GM18907 (cell line): ENCODE measurements at regions not wholly inside any gene's neighbourhood (a gene's known extent, or its start where the extent isn't known, plus 50 kb on each side); places are given as distances from the start of the nearest gene placed in this dataset.
"Not testable (repeated sequence)": the region's sequence is repeated elsewhere in the genome, so short reads cannot be mapped to it uniquely, and the experiment has no call there.

Experiments
- ATAC-seq: cut with Tn5 transposase; IDR thresholded peaks from one replicate; pipeline ENCODE4 v1.9.1; 2021; ENCODE audit warnings: mild to moderate bottlenecking, moderate library complexity; ENCODE audit not compliant: unreplicated experiment

GRCh38 chr9:38342532-38342931, 50.0 kb upstream of the ALDH1B1 start:
- no peak for ATAC-seq

- ATAC-seq: no peak
These were observed 50.4 kb upstream of the ALDH1B1 start for GRCh38 chr9:38342096-38342495.

GRCh38 chr9:38339496-38339895, 53.0 kb upstream of the ALDH1B1 start:
- no peak for ATAC-seq

- peak; percentile 94 for ATAC-seq
These were observed 53.4 kb upstream of the ALDH1B1 start for GRCh38 chr9:38339087-38339486.

GRCh38 chr9:38338342-38339018, 54.0 kb upstream of the ALDH1B1 start:
- no peak for ATAC-seq

- no peak for ATAC-seq
These were observed 54.7 kb upstream of the ALDH1B1 start for GRCh38 chr9:38337706-38338264.

GRCh38 chr9:38337181-38337580, 55.3 kb upstream of the ALDH1B1 start:
- ATAC-seq: no peak

- no peak for ATAC-seq
These were observed 56.2 kb upstream of the ALDH1B1 start for GRCh38 chr9:38336341-38336740.

- ATAC-seq: no peak
These were observed 56.8 kb upstream of the ALDH1B1 start for GRCh38 chr9:38335686-38336085.

- no peak for ATAC-seq
These were observed 58.3 kb upstream of the ALDH1B1 start for GRCh38 chr9:38334234-38334633.

GRCh38 chr9:38333047-38333446, 59.5 kb upstream of the ALDH1B1 start:
- ATAC-seq: no peak

- no peak for ATAC-seq
These were observed 59.9 kb upstream of the ALDH1B1 start for GRCh38 chr9:38332625-38333024.

- ATAC-seq: no peak
These were observed 61.4 kb upstream of the ALDH1B1 start for GRCh38 chr9:38331141-38331540.

- no peak for ATAC-seq
These were observed 62.5 kb upstream of the ALDH1B1 start for GRCh38 chr9:38329968-38330367.

- ATAC-seq: no peak
These were observed 63.7 kb upstream of the ALDH1B1 start for GRCh38 chr9:38328765-38329164.

- ATAC-seq: no peak
These were observed 66.4 kb upstream of the ALDH1B1 start for GRCh38 chr9:38326122-38326521.

GRCh38 chr9:38324213-38324612, 68.3 kb upstream of the ALDH1B1 start:
- not testable (repeated sequence) for ATAC-seq

- no peak for ATAC-seq
These were observed 69.6 kb upstream of the ALDH1B1 start for GRCh38 chr9:38322937-38323336.

GRCh38 chr9:38319496-38320173, 72.9 kb upstream of the ALDH1B1 start:
- ATAC-seq: no peak

GRCh38 chr9:38318759-38319495, 73.6 kb upstream of the ALDH1B1 start:
- peak; percentile 84 for ATAC-seq

- ATAC-seq: no peak
These were observed 76.2 kb upstream of the ALDH1B1 start for GRCh38 chr9:38316166-38316780.
